HG03432 (cell line): ENCODE measurements at regions not wholly inside any gene's neighbourhood (a gene's known extent, or its start where the extent isn't known, plus 50 kb on each side); places are given as distances from the start of the nearest gene placed in this dataset.
"Not testable (repeated sequence)": the region's sequence is repeated elsewhere in the genome, so short reads cannot be mapped to it uniquely, and the experiment has no call there.

ENCODE experiments used
- ATAC-seq: cut with Tn5 transposase; IDR thresholded peaks from one replicate; pipeline ENCODE4 v1.9.1; 2021; ENCODE audit warnings: mild to moderate bottlenecking, moderate library complexity; ENCODE audit not compliant: unreplicated experiment

- ATAC-seq, result no peak
Observed at GRCh38 chr3:117853923-117854668, 1144.5 kb downstream of the TUSC7 start.

- no peak for ATAC-seq
Observed at GRCh38 chr3:117856354-117856753, 1146.8 kb downstream of the TUSC7 start.

- no peak for ATAC-seq
Observed at GRCh38 chr3:117863146-117863545, 1153.6 kb downstream of the TUSC7 start.

DNA sequence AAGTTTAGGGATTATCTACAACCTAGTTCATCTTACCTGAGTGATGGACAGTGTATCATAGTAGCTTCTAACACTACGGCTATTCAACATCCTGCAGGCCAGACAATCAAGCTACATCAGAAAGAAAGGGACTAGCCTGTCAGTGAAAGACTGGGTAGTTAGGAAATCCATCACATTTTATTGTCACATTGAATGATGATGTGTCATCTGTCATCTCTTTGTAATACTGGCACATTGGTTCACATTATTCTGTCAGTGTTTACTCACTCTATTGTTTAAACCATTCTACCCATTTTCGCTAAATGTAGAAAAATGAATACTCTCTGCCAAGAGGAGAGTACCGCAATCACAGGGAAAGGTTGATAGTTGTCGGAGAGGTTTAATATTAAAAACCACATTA lies 1155.8 kb downstream of the TUSC7 start:
- no peak for ATAC-seq

DNA sequence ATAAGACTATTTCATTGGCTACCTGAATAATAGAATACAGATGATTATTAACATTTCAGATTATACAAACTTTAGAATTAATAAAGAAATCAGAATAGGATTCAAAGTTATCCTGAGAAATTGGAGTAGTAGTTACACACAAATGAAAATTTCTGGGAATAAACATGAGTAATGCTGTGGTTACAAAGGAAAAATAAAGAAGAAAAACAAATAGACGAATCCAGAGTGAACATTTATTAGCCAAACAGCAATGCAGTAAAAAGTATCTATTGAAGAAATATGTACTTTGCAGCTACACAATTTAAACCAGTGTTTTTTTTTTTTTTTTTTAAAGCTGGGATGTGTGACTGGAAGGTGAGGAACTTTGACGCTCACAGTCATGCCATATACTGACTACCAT lies 1159.2 kb downstream of the TUSC7 start:
- ATAC-seq, result no peak

DNA sequence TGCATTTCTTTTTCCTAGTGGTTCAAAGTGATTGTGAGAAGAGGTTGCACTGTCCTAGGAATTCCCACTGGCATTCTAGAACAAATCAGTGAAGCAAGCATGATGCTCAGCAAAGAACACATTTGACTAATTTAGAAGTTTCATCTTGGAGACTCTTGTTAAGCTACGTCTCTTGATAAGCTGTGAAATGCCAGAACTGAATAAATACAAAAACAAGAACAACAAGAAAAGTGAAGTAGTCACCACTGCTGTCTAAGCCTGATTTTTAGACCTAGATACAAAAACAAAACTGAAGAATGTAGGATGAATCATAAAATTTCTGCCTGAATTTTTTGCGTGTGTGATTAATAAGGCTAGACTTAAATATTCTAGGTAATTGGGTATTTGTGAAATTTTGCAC lies 1162.4 kb downstream of the TUSC7 start:
- no peak for ATAC-seq

GRCh38 chr3:117872594-117873248 lies 1161.9 kb downstream of the IGSF11 start:
- not testable (repeated sequence) for ATAC-seq

DNA sequence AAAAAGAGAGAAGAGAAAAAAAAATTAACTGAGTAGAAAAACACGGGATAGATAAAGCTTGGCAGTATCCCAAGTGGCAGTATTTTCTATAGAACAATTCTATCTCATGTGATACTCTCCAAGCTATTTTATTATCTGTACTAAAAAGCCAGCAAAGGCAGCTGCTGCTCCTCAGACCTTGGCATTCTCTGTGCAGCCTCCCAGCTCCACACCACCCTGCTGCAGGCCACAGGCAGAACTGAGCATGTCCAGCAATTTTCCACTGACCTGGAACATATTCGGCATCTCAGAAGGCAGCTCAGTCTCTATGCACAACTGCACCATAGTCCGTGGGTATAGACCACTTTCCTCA lies 1161.4 kb downstream of the IGSF11 start:
- no peak for ATAC-seq

DNA sequence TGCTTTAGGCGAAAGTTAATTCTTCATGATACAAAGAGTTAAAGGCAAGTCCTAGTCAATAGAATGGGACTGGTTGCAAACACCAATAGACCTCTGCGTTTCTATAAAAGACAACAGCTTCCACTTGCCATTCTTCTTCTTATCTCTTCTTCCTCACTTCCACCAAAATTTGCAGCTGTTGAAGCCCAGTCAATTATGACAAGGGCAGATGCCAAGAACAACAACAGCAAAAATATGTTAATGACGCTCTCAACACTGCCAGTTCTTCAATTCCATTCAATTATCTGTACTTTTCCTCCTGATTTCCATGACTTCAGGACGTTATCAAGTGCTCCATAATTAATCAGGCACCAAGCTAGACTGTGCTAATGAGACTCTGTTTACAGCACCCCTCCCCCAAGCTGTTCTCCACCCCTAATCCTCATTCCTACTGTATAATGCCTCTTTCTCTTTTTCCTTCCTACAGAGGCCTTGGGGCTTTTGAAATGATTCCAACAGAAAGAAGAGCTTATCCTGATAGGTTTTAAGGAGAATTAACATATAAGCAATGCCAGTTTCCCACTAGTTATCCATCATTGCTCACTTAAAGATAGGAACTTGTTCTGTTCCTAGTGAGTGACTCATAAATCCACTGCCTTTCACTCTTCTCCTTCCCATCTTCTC lies 1160.5 kb downstream of the IGSF11 start:
- no peak for ATAC-seq

DNA sequence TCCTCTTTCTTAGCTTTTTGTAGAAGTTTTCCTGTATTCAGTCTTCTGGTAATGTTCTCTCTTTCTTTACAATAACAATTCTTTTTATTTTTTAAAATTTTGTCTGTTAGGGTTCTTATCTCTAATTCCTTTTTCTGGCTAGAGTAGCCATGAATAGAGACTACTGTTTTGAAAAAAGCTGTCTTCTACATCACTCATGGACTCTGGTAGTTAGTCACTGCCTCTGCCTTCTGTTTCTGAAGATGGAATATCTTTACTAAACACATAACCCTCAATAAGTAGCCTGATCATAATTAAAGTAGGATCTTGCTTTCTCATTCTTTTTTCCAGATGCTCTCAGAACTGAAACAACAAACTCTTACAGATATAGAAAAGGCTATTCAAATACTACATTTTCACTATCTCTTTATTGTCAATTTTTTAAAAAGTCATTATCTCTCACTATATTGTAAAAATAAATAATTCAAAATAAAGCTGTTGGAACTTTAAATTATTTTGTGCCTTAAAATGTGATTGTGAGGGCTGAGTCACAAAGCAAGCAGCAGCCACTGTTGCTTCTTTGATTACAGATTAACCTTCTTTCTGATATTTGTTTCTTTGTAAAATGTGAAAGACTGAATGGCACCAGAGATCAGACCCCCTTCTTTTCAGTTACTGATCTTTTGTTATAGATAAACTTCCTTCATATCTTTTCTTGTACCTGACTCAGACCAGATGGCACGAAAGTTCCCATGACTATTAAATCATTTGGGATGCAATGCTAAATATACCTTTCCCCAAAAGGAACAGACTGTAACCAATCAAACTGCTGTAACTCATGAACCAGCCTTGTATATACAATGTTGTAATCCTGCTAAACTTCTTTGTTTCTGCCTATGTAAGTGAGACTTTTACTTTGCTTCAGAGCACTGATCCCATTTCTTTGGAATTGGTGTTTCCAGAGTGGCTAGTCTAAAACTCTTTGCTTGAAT lies 1159.5 kb downstream of the IGSF11 start:
- ATAC-seq, result no peak

DNA sequence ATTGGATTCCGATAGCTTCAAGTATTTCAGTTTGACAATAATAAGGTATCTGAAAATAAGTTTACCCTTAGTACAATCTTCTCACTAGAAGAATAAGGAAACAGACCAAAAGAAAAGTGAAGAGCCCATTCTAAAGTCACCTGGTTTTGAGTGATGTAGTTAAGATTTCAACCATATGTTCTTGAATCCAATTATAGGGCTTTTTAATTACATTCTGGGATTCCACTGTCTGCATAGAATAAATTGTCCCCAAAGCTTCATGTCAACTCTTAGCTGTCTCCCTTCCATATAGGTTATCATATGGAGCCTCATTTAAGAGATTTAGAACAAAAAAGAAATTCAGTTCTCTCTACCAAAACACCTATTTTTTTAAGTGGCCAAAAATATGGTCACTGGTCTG lies 1158.8 kb downstream of the IGSF11 start:
- ATAC-seq, result no peak

DNA sequence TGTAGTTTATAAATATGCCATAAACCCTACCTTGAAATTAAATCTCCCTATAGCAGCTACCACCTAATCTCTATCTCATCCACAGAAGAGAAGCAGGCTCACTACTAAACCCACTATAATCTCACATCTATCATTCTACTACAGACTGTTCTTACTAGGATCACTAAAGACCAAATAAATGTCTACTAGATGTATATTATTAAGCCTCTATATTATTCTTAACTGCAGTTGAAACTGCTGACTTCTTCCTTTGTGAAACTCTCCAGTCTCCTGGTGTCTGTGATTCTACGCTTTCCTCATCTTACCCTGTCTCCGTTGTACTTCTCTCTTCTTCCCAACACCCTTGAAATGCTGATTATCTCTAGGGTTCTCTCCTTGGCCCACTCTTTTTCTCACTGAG lies 1154.0 kb downstream of the IGSF11 start:
- ATAC-seq, result no peak

- ATAC-seq, result no peak
Observed at GRCh38 chr3:117881210-117881609, 1153.4 kb downstream of the IGSF11 start.

DNA sequence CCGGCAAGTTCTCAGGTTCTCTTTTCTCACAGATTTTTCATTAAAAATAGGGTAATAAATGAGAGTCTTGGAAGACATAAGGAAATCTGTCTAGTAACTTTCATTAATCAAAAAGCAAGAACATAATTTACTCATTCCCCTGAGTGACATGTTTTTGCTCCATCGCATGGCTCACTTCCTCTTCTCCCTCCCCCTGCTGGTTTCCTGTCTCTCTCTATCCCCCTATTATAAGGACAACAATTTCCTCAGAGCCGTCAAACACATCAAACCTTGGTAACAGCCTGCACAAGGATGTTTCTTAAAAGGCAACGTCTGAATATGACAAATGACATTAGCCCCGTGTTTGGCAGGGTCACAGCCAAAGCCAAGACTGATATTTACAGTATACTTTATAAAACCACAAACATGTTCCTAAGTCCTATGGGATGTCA lies 1149.6 kb downstream of the IGSF11 start:
- ATAC-seq, result peak; percentile 58

DNA sequence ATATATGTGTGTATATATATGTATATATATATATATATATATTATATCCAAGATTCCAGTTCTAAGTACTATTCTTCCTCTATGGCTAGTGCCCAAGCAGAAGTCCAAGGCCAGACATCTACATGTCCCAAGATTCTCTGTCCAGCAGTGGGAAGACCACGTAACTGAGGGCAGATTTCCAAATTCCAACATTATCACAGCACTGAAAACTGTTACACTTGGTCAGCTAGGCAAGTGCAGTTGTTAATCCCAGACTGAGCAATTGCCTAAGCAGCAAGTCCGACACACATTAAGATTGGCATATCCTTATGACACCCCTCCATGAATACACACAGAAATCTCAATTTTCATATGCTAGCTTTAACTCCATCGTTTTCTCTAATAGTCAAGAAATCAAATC lies 1148.5 kb downstream of the IGSF11 start:
- ATAC-seq, result no peak

DNA sequence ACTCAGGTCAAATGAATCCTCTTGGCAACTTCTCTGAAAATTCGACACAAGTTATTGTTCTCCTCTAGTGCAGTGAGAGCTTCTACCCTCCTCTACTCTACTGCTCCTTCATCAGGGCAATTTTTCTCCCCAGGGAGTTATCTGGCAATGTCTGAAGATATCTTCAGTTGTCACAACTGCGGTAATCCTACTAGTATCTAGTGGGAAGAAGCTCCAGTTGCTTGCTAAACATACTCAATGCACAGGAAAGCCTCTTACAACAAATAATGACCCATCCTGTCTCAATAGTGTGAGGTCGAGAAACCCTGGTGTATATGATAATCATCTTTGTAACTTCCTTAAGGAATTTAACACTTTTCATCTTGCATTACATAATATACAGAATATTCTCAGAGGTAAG lies 1147.6 kb downstream of the IGSF11 start:
- ATAC-seq, result no peak

DNA sequence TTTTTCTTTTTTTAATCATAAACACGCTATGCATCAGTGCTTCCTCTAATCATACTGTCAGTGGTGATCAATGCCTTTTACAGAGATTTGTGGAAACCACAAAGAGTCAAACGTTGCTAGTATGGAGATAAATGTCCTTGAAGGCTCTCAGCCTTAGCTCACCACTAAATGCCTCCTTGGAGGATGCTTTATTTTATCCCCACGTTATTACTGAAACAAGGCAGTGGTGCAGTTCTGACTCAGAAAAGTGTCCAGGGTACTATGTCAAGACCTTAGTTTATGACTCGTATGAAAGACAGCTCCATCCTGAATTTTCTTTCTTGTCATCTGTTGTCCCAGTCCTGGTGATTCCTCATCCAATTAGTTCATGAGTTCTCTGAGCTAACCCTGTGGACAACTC lies 1146.7 kb downstream of the IGSF11 start:
- peak; percentile 36 for ATAC-seq

GRCh38 chr3:117892431-117892841 lies 1142.2 kb downstream of the IGSF11 start:
- no peak for ATAC-seq

GRCh38 chr3:117893001-117893400 lies 1141.6 kb downstream of the IGSF11 start:
- no peak for ATAC-seq

DNA sequence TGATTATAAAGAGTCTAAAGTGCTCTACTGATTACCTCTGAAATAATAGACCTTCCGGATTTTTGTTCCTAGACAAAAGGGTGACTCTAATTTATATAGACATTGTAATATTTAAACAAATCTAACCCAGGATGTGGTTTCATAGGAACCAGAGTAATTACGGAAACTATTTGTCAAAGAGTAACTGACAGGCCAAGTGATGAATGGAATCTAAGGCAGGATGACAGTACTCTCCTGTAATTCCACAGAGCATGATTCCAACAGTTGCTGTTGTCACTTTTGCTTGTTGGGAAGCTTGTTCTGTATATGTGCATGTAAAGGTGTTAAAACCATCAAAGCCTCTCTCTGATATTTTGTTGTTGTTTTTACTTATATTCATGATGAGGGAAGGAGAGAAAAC lies 1141.0 kb downstream of the IGSF11 start:
- ATAC-seq, result no peak
